Astrocyte (in vitro differentiated cells and primary cell): ENCODE measurements at regions not wholly inside any gene's neighbourhood (a gene's known extent, or its start where the extent isn't known, plus 50 kb on each side); places are given as distances from the start of the nearest gene placed in this dataset.

Experiments used
- DNase-seq: peaks from one replicate; pipeline ENCODE4 v3.0.0-alpha.2; 2010; ENCODE audit warnings: low read depth
- FAIRE-seq: peaks from 2 replicates; lab custom pipeline; 2011; peaks lifted over from hg19 to GRCh38; lab: Jason Lieb, UNC
- H2AFZ ChIP-seq: 2 replicates; pipeline ENCODE4 v1.6.0; 2012; ENCODE audit warnings: low read depth, low read length, inconsistent platforms
- H3K27ac ChIP-seq: 2 replicates; pipeline ENCODE4 v1.5.1; 2011; ENCODE audit warnings: low read depth, low read length, inconsistent platforms
- H3K27me3 ChIP-seq: 2 replicates; pipeline ENCODE4 v1.6.0; 2011; ENCODE audit warnings: low read length, inconsistent platforms; ENCODE audit not compliant: insufficient read depth
- H3K36me3 ChIP-seq: 2 replicates; pipeline ENCODE4 v1.5.1; 2011; ENCODE audit warnings: low read length, inconsistent platforms; ENCODE audit not compliant: insufficient read depth
- H3K4me1 ChIP-seq: 2 replicates; pipeline ENCODE4 v1.5.1; 2011; ENCODE audit warnings: low read length, inconsistent platforms; ENCODE audit not compliant: insufficient read depth
- H3K4me2 ChIP-seq: 2 replicates; pipeline ENCODE4 v1.6.0; 2012; ENCODE audit warnings: low read length, inconsistent platforms
- H3K4me3 ChIP-seq: 2 replicates; pipeline ENCODE4 v1.5.1; 2011; ENCODE audit warnings: low read depth, mild to moderate bottlenecking, low read length, inconsistent platforms; ENCODE audit not compliant: insufficient read depth
- H3K79me2 ChIP-seq: 2 replicates; pipeline ENCODE4 v1.6.0; 2012; ENCODE audit warnings: mild to moderate bottlenecking, low read length, inconsistent platforms; ENCODE audit not compliant: insufficient read depth
- H3K9ac ChIP-seq: 2 replicates; pipeline ENCODE4 v1.6.0; 2012; ENCODE audit warnings: mild to moderate bottlenecking, low read length, inconsistent platforms
- H3K9me3 ChIP-seq: 2 replicates; pipeline ENCODE4 v1.5.1; 2012; ENCODE audit warnings: low read depth, mild to moderate bottlenecking, low read length, inconsistent platforms; ENCODE audit not compliant: insufficient read depth
- H4K20me1 ChIP-seq: 2 replicates; pipeline ENCODE4 v1.6.0; 2012; ENCODE audit warnings: low read length, inconsistent platforms; ENCODE audit not compliant: insufficient read depth
- H3K27ac Mint-ChIP-seq: one replicate; pipeline ENCODE4 v1.8.0; 2021; ENCODE audit warnings: mild to moderate bottlenecking, mixed read lengths; ENCODE audit not compliant: unreplicated experiment
- H3K27me3 Mint-ChIP-seq: one replicate; pipeline ENCODE4 v1.8.0; 2021; ENCODE audit warnings: low read depth, mixed read lengths; ENCODE audit not compliant: unreplicated experiment
- H3K36me3 Mint-ChIP-seq: one replicate; pipeline ENCODE4 v1.8.0; 2021; ENCODE audit warnings: low read depth, mixed read lengths; ENCODE audit not compliant: unreplicated experiment
- H3K4me1 Mint-ChIP-seq: one replicate; pipeline ENCODE4 v1.8.0; 2021; ENCODE audit warnings: low read depth, mixed read lengths; ENCODE audit not compliant: unreplicated experiment
- H3K4me3 Mint-ChIP-seq: one replicate; pipeline ENCODE4 v1.8.0; 2021; ENCODE audit warnings: mild to moderate bottlenecking, moderate library complexity, mixed read lengths; ENCODE audit not compliant: unreplicated experiment
- H3K9me3 Mint-ChIP-seq: one replicate; pipeline ENCODE4 v1.8.0; 2021; ENCODE audit warnings: mild to moderate bottlenecking, mixed read lengths; ENCODE audit not compliant: unreplicated experiment
- EZH2 ChIP-seq: IDR thresholded peaks from 2 replicates; pipeline ENCODE4 v1.6.1; 2012; ENCODE audit warnings: mild to moderate bottlenecking, low read length, inconsistent platforms; ENCODE audit not compliant: insufficient read depth
- TF ChIP-seq, protein P1 (sequence below): IDR thresholded peaks from 2 replicates; pipeline ENCODE4 v1.5.1; 2011; ENCODE audit warnings: low read depth, mild to moderate bottlenecking, inconsistent platforms, low read length, moderate library complexity; ENCODE audit not compliant: insufficient read depth

DNA sequence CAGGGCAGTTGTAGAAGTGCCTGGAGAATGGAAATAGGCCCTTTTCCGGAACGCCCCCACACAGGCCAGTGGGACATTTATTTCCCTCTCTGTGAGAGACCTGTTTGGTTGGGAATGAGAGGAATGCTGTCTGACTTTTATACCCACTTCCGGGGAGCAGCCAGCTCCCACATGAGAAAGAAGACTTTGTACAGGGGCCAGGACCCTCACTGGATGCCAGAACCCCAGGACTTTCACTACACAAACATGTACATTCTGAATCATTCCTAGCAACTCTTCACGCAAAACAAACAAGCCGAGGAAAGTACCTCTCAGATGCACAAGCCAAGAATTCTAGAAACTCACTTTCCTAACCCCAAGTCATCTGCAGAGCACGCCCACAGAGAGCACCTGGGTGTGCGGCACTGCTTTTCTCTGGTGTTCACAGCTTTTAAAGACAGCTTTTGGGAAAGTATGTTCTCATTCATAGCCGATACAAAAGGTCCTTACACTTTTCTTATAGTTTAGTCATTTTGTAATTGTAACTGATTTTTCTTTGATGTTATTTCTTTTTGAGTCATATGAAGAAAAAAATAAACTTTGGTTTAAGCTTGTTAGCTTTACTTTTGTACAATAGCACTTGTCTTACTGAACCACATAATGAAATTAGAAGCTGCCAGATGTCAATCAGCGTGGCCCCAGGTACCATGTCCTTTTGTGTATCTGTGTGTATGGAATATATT is 856.1 kb upstream of the ID2 start:
- no peaks in the 10 kb centered on the region for H4K20me1 ChIP-seq
- H3K36me3 Mint-ChIP-seq = no peaks in the 10 kb centered on the region
- no peak for TF ChIP-seq EZH2
- TF ChIP-seq, protein P1, sequence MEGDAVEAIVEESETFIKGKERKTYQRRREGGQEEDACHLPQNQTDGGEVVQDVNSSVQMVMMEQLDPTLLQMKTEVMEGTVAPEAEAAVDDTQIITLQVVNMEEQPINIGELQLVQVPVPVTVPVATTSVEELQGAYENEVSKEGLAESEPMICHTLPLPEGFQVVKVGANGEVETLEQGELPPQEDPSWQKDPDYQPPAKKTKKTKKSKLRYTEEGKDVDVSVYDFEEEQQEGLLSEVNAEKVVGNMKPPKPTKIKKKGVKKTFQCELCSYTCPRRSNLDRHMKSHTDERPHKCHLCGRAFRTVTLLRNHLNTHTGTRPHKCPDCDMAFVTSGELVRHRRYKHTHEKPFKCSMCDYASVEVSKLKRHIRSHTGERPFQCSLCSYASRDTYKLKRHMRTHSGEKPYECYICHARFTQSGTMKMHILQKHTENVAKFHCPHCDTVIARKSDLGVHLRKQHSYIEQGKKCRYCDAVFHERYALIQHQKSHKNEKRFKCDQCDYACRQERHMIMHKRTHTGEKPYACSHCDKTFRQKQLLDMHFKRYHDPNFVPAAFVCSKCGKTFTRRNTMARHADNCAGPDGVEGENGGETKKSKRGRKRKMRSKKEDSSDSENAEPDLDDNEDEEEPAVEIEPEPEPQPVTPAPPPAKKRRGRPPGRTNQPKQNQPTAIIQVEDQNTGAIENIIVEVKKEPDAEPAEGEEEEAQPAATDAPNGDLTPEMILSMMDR = no peak
- H3K27ac Mint-ChIP-seq = peak overlapping the region; percentile 83
- H3K27ac ChIP-seq = peak overlapping the region; percentile 74
- H2AFZ ChIP-seq = no peak overlapping the region
- H3K4me1 ChIP-seq = peaks cover 11% of the 10 kb centered on the region
- H3K79me2 ChIP-seq = no peaks in the 10 kb centered on the region
- H3K4me3 ChIP-seq = no peak overlapping the region
- no peak overlapping the region for H3K4me3 Mint-ChIP-seq
- peak overlapping the region; percentile 25 for H3K9ac ChIP-seq
- H3K27me3 Mint-ChIP-seq = no peaks in the 10 kb centered on the region
- H3K4me1 Mint-ChIP-seq = peaks cover 10% of the 10 kb centered on the region
- DNase-seq (peak; percentile 97), FAIRE-seq (no peak)
- no peaks in the 10 kb centered on the region for H3K36me3 ChIP-seq
- H3K27me3 ChIP-seq = no peaks in the 10 kb centered on the region
- H3K9me3 ChIP-seq = no peaks in the 10 kb centered on the region
- peak overlapping the region; percentile 31 for H3K4me2 ChIP-seq
- H3K9me3 Mint-ChIP-seq = peaks cover 1% of the 10 kb centered on the region

- H3K9me3 Mint-ChIP-seq = peaks cover 1% of the 10 kb centered on the region
- H3K27me3 Mint-ChIP-seq = no peaks in the 10 kb centered on the region
- DNase-seq (no peak), FAIRE-seq (no peak)
- peaks cover 10% of the 10 kb centered on the region for H3K4me1 Mint-ChIP-seq
- no peaks in the 10 kb centered on the region for H3K9me3 ChIP-seq
- peak overlapping the region; percentile 74 for H3K27ac ChIP-seq
- no peaks in the 10 kb centered on the region for H3K27me3 ChIP-seq
- H3K9ac ChIP-seq = no peak overlapping the region
- H4K20me1 ChIP-seq = no peaks in the 10 kb centered on the region
- H3K4me3 Mint-ChIP-seq = no peak overlapping the region
- peaks cover 11% of the 10 kb centered on the region for H3K4me1 ChIP-seq
- no peak overlapping the region for H2AFZ ChIP-seq
- no peaks in the 10 kb centered on the region for H3K36me3 ChIP-seq
- no peak for TF ChIP-seq EZH2
- TF ChIP-seq, protein P1 = no peak
- no peak overlapping the region for H3K4me2 ChIP-seq
- H3K4me3 ChIP-seq = no peak overlapping the region
- H3K27ac Mint-ChIP-seq = no peak overlapping the region
- no peaks in the 10 kb centered on the region for H3K79me2 ChIP-seq
- no peaks in the 10 kb centered on the region for H3K36me3 Mint-ChIP-seq
Measured at GRCh38 chr2:7826656-7827055, 855.2 kb upstream of the ID2 start.

DNA sequence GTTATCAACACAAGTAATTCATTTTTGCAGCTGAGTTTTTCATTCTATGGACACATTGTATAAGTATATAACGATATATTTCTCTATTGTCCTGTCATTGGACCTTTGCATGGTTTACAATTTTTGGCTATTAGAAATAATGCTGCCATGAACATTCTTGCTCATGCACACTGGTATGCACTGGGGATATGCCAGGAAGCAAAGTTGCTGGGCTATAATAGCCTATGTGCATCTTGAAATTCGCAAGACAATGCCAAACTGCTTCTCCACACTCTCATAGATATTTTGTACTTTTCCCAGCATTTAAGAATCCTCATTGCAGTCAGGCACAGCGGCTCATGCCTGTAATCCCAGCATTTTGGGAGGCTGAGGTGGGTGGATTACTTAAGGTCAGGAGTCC is 852.6 kb upstream of the ID2 start:
- Mint-ChIP-seq H3K36me3 (no peaks in the 10 kb centered on the region), H3K27me3 (peaks cover 4% of the 10 kb centered on the region), H3K9me3 (peaks cover 1% of the 10 kb centered on the region), H3K4me3 (no peak overlapping the region), H3K27ac (no peak overlapping the region), H3K4me1 (peaks cover 10% of the 10 kb centered on the region)
- Histone ChIP-seq H3K9ac (no peak overlapping the region), H3K4me2 (no peak overlapping the region), H3K27me3 (no peaks in the 10 kb centered on the region), H3K27ac (no peak overlapping the region), H3K9me3 (no peaks in the 10 kb centered on the region), H4K20me1 (no peaks in the 10 kb centered on the region), H3K4me3 (no peak overlapping the region), H3K4me1 (peaks cover 11% of the 10 kb centered on the region), H3K36me3 (no peaks in the 10 kb centered on the region), H3K79me2 (no peaks in the 10 kb centered on the region), H2AFZ (no peak overlapping the region)
- FAIRE-seq (peak; percentile 37), DNase-seq (no peak)
- TF ChIP-seq, protein P1 = no peak
- TF ChIP-seq EZH2 = no peak
